22Rv1 (cell line): ENCODE measurements at regions not wholly inside any gene's neighbourhood (a gene's known extent, or its start where the extent isn't known, plus 50 kb on each side); places are given as distances from the start of the nearest gene placed in this dataset.

Experiments
- CTCF ChIP-seq: fragments of 450-650 bp; IDR thresholded peaks from 2 replicates; pipeline ENCODE4 v1.5.1; 2017; ENCODE audit warnings: mild to moderate bottlenecking
- ZFX ChIP-seq: fragments of 450-650 bp; IDR thresholded peaks from 2 replicates; pipeline ENCODE4 v1.6.1; 2017; ENCODE audit warnings: antibody characterized with exemption, borderline replicate concordance

GRCh38 chr2:31788273-31788672, 207.5 kb upstream of the SRD5A2 start:
- TF ChIP-seq CTCF (no peak), ZFX (no peak)
